Nephron (organoid): ENCODE measurements at regions not wholly inside any gene's neighbourhood (a gene's known extent, or its start where the extent isn't known, plus 50 kb on each side); places are given as distances from the start of the nearest gene placed in this dataset.

Source experiments
- H3K27ac Mint-ChIP-seq, 3 experiments: 2 replicates each; pipeline ENCODE4 v1.8.0; 2020; ENCODE audit warnings: mixed read lengths in 3 of 3, mild to moderate bottlenecking in 2 of 3, moderate library complexity in 1 of 3
- H3K27me3 Mint-ChIP-seq: 2 replicates; pipeline ENCODE4 v1.8.0; 2021; ENCODE audit warnings: low read depth, mild to moderate bottlenecking, moderate library complexity, mixed read lengths
- H3K36me3 Mint-ChIP-seq: 2 replicates; pipeline ENCODE4 v1.8.0; 2020; ENCODE audit warnings: low read depth, mixed read lengths
- H3K4me1 Mint-ChIP-seq: 2 replicates; pipeline ENCODE4 v1.8.0; 2020; ENCODE audit warnings: mixed read lengths
- H3K4me3 Mint-ChIP-seq, 3 experiments: 2 replicates each; pipeline ENCODE4 v1.8.0; 2020; ENCODE audit warnings: mild to moderate bottlenecking in 3 of 3, mixed read lengths in 3 of 3, moderate library complexity in 2 of 3
- H3K9me3 Mint-ChIP-seq: 2 replicates; pipeline ENCODE4 v1.8.0; 2020; ENCODE audit warnings: mixed read lengths
- CTCF ChIP-seq, 3 experiments: fragments of 200-600 bp; sonication (generic); IDR thresholded peaks; one replicate each; pipeline ENCODE4 v1.5.0; 2021; ENCODE audit warnings: antibody characterized with exemption in 3 of 3; ENCODE audit not compliant: unreplicated experiment in 3 of 3

DNA sequence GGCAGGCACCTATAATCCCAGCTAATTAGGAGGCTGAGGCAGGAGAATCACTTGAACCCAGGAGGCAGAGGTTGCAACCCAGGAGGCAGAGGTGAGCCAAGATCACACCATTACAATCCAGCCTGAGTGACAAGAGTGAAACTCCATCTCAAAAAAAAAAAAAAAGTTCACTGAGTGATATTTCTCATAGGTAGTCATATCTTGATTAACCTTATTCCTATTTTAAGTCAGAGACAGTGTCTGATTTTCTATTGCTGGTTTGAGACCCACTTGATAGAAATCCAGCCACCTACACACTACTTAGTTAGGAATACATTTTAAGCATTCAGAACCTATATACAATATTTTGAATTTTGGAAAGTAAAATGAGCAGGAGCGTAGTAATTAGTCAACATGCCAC, 357.4 kb upstream of the ADGRL2 start:
- H3K4me1 Mint-ChIP-seq: no peaks in the 10 kb centered on the region
- no peak for TF ChIP-seq CTCF (IDR thresholded peaks at IDR 0.05; ENCODE audit: unreplicated experiment in 3 of 3)
- H3K9me3 Mint-ChIP-seq: peaks cover 4% of the 10 kb centered on the region
- H3K4me3 Mint-ChIP-seq: no peak overlapping the region
- no peaks in the 10 kb centered on the region for H3K36me3 Mint-ChIP-seq
- no peak overlapping the region for H3K27ac Mint-ChIP-seq
- no peaks in the 10 kb centered on the region for H3K27me3 Mint-ChIP-seq

DNA sequence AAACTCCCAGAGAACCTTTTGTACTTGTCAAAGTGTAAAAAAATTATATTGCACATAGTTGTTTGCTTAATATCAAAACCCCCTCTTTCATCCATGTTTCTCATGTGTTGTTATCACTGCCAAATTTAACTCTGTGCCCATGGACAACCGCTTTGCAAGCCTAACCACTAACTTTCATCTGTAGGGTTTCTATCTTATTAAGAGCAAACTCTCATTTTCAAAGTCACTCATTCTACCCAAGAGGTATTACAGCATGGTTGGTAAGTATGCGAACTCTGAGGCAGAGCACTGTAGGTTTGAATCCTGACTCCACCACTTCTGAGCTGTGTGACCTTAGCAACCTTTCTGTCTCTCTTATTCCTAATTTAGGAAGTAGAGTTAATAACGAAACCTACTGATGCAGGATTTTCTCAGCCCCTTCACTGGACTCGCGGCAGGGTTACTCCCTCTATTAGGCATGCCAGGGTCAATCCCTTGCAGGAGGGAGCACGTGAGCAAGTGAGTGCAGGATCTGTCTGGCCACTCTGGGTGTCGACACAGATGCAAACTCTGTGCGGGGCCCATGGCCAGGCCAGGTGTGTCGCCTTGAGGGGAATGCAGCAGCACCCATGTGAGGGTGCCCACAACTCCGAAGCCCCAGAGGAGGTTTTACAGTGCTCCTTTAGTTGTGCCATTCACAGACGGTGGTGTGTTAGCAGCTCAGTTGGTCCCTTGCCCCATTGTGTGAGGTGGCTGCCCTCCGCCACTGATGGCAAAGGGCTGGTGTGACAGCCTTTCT, 361.5 kb upstream of the ADGRL2 start:
- no peak overlapping the region for H3K4me3 Mint-ChIP-seq
- TF ChIP-seq CTCF (IDR thresholded peaks at IDR 0.05; ENCODE audit: unreplicated experiment in 3 of 3): no peak
- H3K36me3 Mint-ChIP-seq: no peaks in the 10 kb centered on the region
- H3K27me3 Mint-ChIP-seq: no peaks in the 10 kb centered on the region
- H3K4me1 Mint-ChIP-seq: peaks cover 12% of the 10 kb centered on the region
- H3K9me3 Mint-ChIP-seq: peaks cover 4% of the 10 kb centered on the region
- H3K27ac Mint-ChIP-seq: no peak overlapping the region

- H3K27ac Mint-ChIP-seq: peak overlapping the region; percentile 51 to 78 (median 59)
- no peaks in the 10 kb centered on the region for H3K36me3 Mint-ChIP-seq
- no peak for TF ChIP-seq CTCF (IDR thresholded peaks at IDR 0.05; ENCODE audit: unreplicated experiment in 3 of 3)
- peaks cover 20% of the 10 kb centered on the region for H3K4me1 Mint-ChIP-seq
- H3K27me3 Mint-ChIP-seq: no peaks in the 10 kb centered on the region
- no peak overlapping the region for H3K4me3 Mint-ChIP-seq
- peaks cover 4% of the 10 kb centered on the region for H3K9me3 Mint-ChIP-seq
These were observed 363.1 kb upstream of the ADGRL2 start for GRCh38 chr1:81437649-81438048.

DNA sequence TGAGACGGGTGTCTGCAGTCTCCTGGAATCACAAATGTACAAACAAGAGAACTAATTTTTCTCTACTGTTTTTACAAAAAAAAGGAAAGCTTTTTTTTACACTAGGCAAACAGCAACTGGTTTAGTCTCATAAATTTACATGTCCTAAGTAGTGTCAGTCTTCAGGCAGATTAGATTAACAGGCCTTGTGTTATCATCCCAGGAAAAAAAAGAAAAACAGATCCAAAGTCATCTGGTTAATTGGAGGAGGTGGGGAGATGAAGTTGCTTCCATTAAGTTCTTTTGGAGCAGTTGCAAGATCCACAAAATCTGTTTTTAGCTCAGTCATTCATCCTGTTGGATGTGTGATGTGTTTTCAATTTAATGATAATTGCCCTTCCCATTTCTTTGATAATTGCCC, 363.5 kb upstream of the ADGRL2 start:
- TF ChIP-seq CTCF (IDR thresholded peaks at IDR 0.05; ENCODE audit: unreplicated experiment in 3 of 3): no peak
- Mint-ChIP-seq H3K36me3 (no peaks in the 10 kb centered on the region), H3K9me3 (peaks cover 4% of the 10 kb centered on the region), H3K27me3 (no peaks in the 10 kb centered on the region), H3K27ac (peak overlapping the region; percentile 51 to 78 (median 59)), H3K4me1 (peaks cover 24% of the 10 kb centered on the region), H3K4me3 (no peak overlapping the region)

DNA sequence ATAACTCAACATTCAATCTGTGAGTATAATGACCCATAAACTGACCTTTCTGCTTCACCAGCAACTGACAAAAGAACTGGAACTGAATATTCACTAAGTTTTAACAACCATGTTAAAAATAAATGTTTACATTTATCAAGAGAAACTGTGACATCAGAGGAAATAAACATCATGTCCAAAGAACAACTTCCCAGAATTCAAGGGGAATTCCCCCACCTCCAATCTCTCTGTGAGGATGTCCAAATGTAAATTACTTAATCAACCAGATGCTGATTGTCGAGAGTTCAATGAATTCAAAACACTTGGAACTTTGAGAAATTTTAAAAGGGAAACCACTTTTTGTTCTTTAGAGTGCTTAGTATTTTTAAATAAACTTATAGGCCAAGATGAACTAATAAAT, 365.6 kb upstream of the ADGRL2 start:
- TF ChIP-seq CTCF (IDR thresholded peaks at IDR 0.05; ENCODE audit: unreplicated experiment in 3 of 3): no peak
- Mint-ChIP-seq H3K27ac (no peak overlapping the region), H3K4me1 (peaks cover 43% of the 10 kb centered on the region), H3K27me3 (no peaks in the 10 kb centered on the region), H3K4me3 (no peak overlapping the region), H3K36me3 (no peaks in the 10 kb centered on the region), H3K9me3 (no peaks in the 10 kb centered on the region)

DNA sequence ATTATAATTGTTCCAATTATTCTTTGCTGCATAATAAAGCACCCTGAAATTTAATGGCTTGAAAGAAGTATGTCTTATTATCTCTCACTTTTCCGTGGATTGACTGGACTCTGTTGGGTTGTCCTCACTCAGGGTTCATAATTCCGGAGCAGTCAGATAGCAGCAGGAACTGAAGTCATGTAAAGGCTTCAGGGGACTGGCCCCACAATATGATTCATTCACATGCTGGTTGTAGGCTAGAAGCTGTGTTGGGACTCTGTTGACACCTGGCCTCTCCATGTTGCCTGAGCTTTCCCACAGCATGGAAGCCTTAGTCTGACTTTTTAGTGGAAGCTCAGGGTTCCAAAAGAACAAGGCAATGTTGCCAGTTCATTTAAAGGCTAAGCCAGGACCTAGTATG, 367.1 kb upstream of the ADGRL2 start:
- no peak overlapping the region for H3K4me3 Mint-ChIP-seq

More for the DNA sequence above, 367.1 kb upstream of the ADGRL2 start:
- Mint-ChIP-seq H3K27me3 (no peaks in the 10 kb centered on the region), H3K27ac (peak overlapping the region in 1 of 3 experiments; percentile 91), H3K4me1 (peaks cover 58% of the 10 kb centered on the region), H3K9me3 (no peaks in the 10 kb centered on the region), H3K36me3 (no peaks in the 10 kb centered on the region)
- no peak for TF ChIP-seq CTCF (IDR thresholded peaks at IDR 0.05; ENCODE audit: unreplicated experiment in 3 of 3)
